ENCODE measurements at regions not wholly inside any gene's neighbourhood (a gene's known extent, or its start where the extent isn't known, plus 50 kb on each side); places are given as distances from the start of the nearest gene placed in this dataset.

GRCh38 chr2:14804902-14805301 is 172.4 kb downstream of the LRATD1 start:
- in situ Hi-C loops (cut with MboI; ENCODE audit: low sequenced_read_pairs, unreplicated experiment) = no loop called here

GRCh38 chr2:14806613-14807012 is 174.1 kb downstream of the LRATD1 start:
- no peak for TF ChIP-seq CTCF (IDR thresholded peaks at IDR 0.05; ENCODE audit: borderline replicate concordance, control extremely low read depth, extremely low read depth, insufficient read depth, missing control alignments)
- DNase-seq (ENCODE audit: low spot score) = no peak
- in situ Hi-C loops (cut with MboI; ENCODE audit: low sequenced_read_pairs, unreplicated experiment) = no loop called here

More at GRCh38 chr2:14804902-14805301, 172.4 kb downstream of the LRATD1 start:
- DNase-seq (ENCODE audit: low spot score) = no peak
- no peak for TF ChIP-seq CTCF (IDR thresholded peaks at IDR 0.05; ENCODE audit: borderline replicate concordance, control extremely low read depth, extremely low read depth, insufficient read depth, missing control alignments)

GRCh38 chr2:14815201-14815600 is 182.7 kb downstream of the LRATD1 start:
- DNase-seq (ENCODE audit: low spot score) = no peak
- in situ Hi-C loops (cut with MboI; ENCODE audit: low sequenced_read_pairs, unreplicated experiment) = no loop called here
- no peak for TF ChIP-seq CTCF (IDR thresholded peaks at IDR 0.05; ENCODE audit: borderline replicate concordance, control extremely low read depth, extremely low read depth, insufficient read depth, missing control alignments)

GRCh38 chr2:14816069-14817060 is 183.8 kb downstream of the LRATD1 start:
- DNase-seq (ENCODE audit: low spot score) = no peak
- in situ Hi-C loops (cut with MboI; ENCODE audit: low sequenced_read_pairs, unreplicated experiment) = no loop called here
- no peak for TF ChIP-seq CTCF (IDR thresholded peaks at IDR 0.05; ENCODE audit: borderline replicate concordance, control extremely low read depth, extremely low read depth, insufficient read depth, missing control alignments)

GRCh38 chr2:14817848-14818247 is 185.3 kb downstream of the LRATD1 start:
- DNase-seq (ENCODE audit: low spot score) = no peak
- in situ Hi-C loops (cut with MboI; ENCODE audit: low sequenced_read_pairs, unreplicated experiment) = no loop called here
- TF ChIP-seq CTCF (IDR thresholded peaks at IDR 0.05; ENCODE audit: borderline replicate concordance, control extremely low read depth, extremely low read depth, insufficient read depth, missing control alignments) = no peak

- no peak for TF ChIP-seq CTCF (IDR thresholded peaks at IDR 0.05; ENCODE audit: borderline replicate concordance, control extremely low read depth, extremely low read depth, insufficient read depth, missing control alignments)
- in situ Hi-C loops (cut with MboI; ENCODE audit: low sequenced_read_pairs, unreplicated experiment) = no loop called here
Observed at GRCh38 chr2:14826518-14826917, 194.0 kb downstream of the LRATD1 start.

More at GRCh38 chr2:14826518-14826917, 194.0 kb downstream of the LRATD1 start:
- DNase-seq (ENCODE audit: low spot score) = no peak
